ENCODE measurements at regions not wholly inside any gene's neighbourhood (a gene's known extent, or its start where the extent isn't known, plus 50 kb on each side); places are given as distances from the start of the nearest gene placed in this dataset.
"Not testable (repeated sequence)": the region's sequence is repeated elsewhere in the genome, so short reads cannot be mapped to it uniquely, and the experiment has no call there.

GRCh38 chr6:14396826-14397517 is 279.4 kb downstream of the CD83 start:
- H3K4me3 ChIP-seq = peak overlapping the region; percentile 1; the same call in 1 of the 2 replicates
- H3K27me3 ChIP-seq = no peaks in the 10 kb centered on the region
- DNase-seq = peak; percentile 82
- H3K9me3 ChIP-seq = no peaks in the 10 kb centered on the region
- no peaks in the 10 kb centered on the region for H3K36me3 ChIP-seq

GRCh38 chr6:14397518-14397901 is 279.9 kb downstream of the CD83 start:
- no peak for DNase-seq
- Histone ChIP-seq H3K36me3 (no peaks in the 10 kb centered on the region), H3K4me3 (no peak overlapping the region), H3K9me3 (no peaks in the 10 kb centered on the region), H3K27me3 (no peaks in the 10 kb centered on the region)

GRCh38 chr6:14398953-14399352 is 281.4 kb downstream of the CD83 start:
- DNase-seq = no peak
- Histone ChIP-seq H3K4me3 (no peak overlapping the region), H3K36me3 (no peaks in the 10 kb centered on the region), H3K9me3 (no peaks in the 10 kb centered on the region), H3K27me3 (no peaks in the 10 kb centered on the region)

- Histone ChIP-seq H3K9me3 (no peaks in the 10 kb centered on the region), H3K27me3 (no peaks in the 10 kb centered on the region), H3K4me3 (no peak overlapping the region), H3K36me3 (no peaks in the 10 kb centered on the region)
- no peak for DNase-seq
These were observed 282.1 kb downstream of the CD83 start for GRCh38 chr6:14399635-14400034.

- no peaks in the 10 kb centered on the region for H3K9me3 ChIP-seq
- no peaks in the 10 kb centered on the region for H3K27me3 ChIP-seq
- H3K4me3 ChIP-seq = no peak overlapping the region
These were observed 283.7 kb downstream of the CD83 start for GRCh38 chr6:14401246-14401645.

GRCh38 chr6:14406614-14407331 is 289.2 kb downstream of the CD83 start:
- DNase-seq = no peak
- Histone ChIP-seq H3K36me3 (no peaks in the 10 kb centered on the region), H3K4me3 (no peak overlapping the region), H3K27me3 (no peaks in the 10 kb centered on the region), H3K9me3 (no peaks in the 10 kb centered on the region)

More at GRCh38 chr6:14401246-14401645, 283.7 kb downstream of the CD83 start:
- DNase-seq = no peak
- no peaks in the 10 kb centered on the region for H3K36me3 ChIP-seq

- no peaks in the 10 kb centered on the region for H3K36me3 ChIP-seq
These were observed 290.9 kb downstream of the CD83 start for GRCh38 chr6:14408446-14408845.

GRCh38 chr6:14412026-14412425 is 294.5 kb downstream of the CD83 start:
- H3K27me3 ChIP-seq = no peaks in the 10 kb centered on the region
- H3K9me3 ChIP-seq = no peaks in the 10 kb centered on the region
- DNase-seq = no peak
- H3K36me3 ChIP-seq = no peaks in the 10 kb centered on the region
- H3K4me3 ChIP-seq = no peak overlapping the region

More at GRCh38 chr6:14408446-14408845, 290.9 kb downstream of the CD83 start:
- H3K27me3 ChIP-seq = no peaks in the 10 kb centered on the region
- H3K4me3 ChIP-seq = no peak overlapping the region
- no peaks in the 10 kb centered on the region for H3K9me3 ChIP-seq
- DNase-seq = no peak

- Histone ChIP-seq H3K27me3 (no peaks in the 10 kb centered on the region), H3K4me3 (no peak overlapping the region), H3K9me3 (no peaks in the 10 kb centered on the region), H3K36me3 (no peaks in the 10 kb centered on the region)
- no peak for DNase-seq
These were observed 297.9 kb downstream of the CD83 start for GRCh38 chr6:14415452-14415851.

GRCh38 chr6:14417377-14417776 is 299.8 kb downstream of the CD83 start:
- no peaks in the 10 kb centered on the region for H3K36me3 ChIP-seq
- no peak for DNase-seq
- H3K27me3 ChIP-seq = no peaks in the 10 kb centered on the region
- H3K9me3 ChIP-seq = no peaks in the 10 kb centered on the region
- H3K4me3 ChIP-seq = no peak overlapping the region

- not testable (repeated sequence) for H3K36me3 ChIP-seq, H3K9me3 ChIP-seq, H3K4me3 ChIP-seq, DNase-seq, H3K27me3 ChIP-seq
These were observed 301.7 kb downstream of the CD83 start for GRCh38 chr6:14419224-14419623.

GRCh38 chr6:14422061-14422460 is 304.5 kb downstream of the CD83 start:
- H3K36me3 ChIP-seq = no peaks in the 10 kb centered on the region
- DNase-seq = no peak

GRCh38 chr6:14422917-14423316 is 305.3 kb downstream of the CD83 start:
- no peaks in the 10 kb centered on the region for H3K9me3 ChIP-seq
- no peaks in the 10 kb centered on the region; the same call in 1 of the 2 replicates for H3K27me3 ChIP-seq
- no peaks in the 10 kb centered on the region for H3K36me3 ChIP-seq
- no peak for DNase-seq
- no peak overlapping the region for H3K4me3 ChIP-seq

More at GRCh38 chr6:14422061-14422460, 304.5 kb downstream of the CD83 start:
- no peaks in the 10 kb centered on the region for H3K9me3 ChIP-seq
- no peak overlapping the region for H3K4me3 ChIP-seq
- H3K27me3 ChIP-seq = no peaks in the 10 kb centered on the region; the same call in 1 of the 2 replicates

- no peak for DNase-seq
- H3K4me3 ChIP-seq = no peak overlapping the region
- no peaks in the 10 kb centered on the region for H3K9me3 ChIP-seq
These were observed 305.8 kb downstream of the CD83 start for GRCh38 chr6:14423330-14423729.

GRCh38 chr6:14423955-14424354 is 306.4 kb downstream of the CD83 start:
- Histone ChIP-seq H3K4me3 (no peak overlapping the region), H3K27me3 (no peaks in the 10 kb centered on the region; the same call in 1 of the 2 replicates), H3K9me3 (no peaks in the 10 kb centered on the region), H3K36me3 (no peaks in the 10 kb centered on the region)
- DNase-seq = no peak

More at GRCh38 chr6:14423330-14423729, 305.8 kb downstream of the CD83 start:
- H3K36me3 ChIP-seq = no peaks in the 10 kb centered on the region
- H3K27me3 ChIP-seq = no peaks in the 10 kb centered on the region; the same call in 1 of the 2 replicates

GRCh38 chr6:14425805-14426204 is 308.2 kb downstream of the CD83 start:
- Histone ChIP-seq H3K4me3 (no peak overlapping the region), H3K36me3 (no peaks in the 10 kb centered on the region), H3K9me3 (no peaks in the 10 kb centered on the region), H3K27me3 (no peaks in the 10 kb centered on the region; the same call in 1 of the 2 replicates)
- DNase-seq = no peak

GRCh38 chr6:14426281-14426680 is 308.7 kb downstream of the CD83 start:
- DNase-seq = no peak
- H3K4me3 ChIP-seq = no peak overlapping the region
- no peaks in the 10 kb centered on the region for H3K9me3 ChIP-seq
- no peaks in the 10 kb centered on the region; the same call in 1 of the 2 replicates for H3K27me3 ChIP-seq
- H3K36me3 ChIP-seq = no peaks in the 10 kb centered on the region

- no peak overlapping the region for H3K4me3 ChIP-seq
- no peaks in the 10 kb centered on the region for H3K9me3 ChIP-seq
- no peak for DNase-seq
- no peaks in the 10 kb centered on the region for H3K36me3 ChIP-seq
- no peaks in the 10 kb centered on the region; the same call in 1 of the 2 replicates for H3K27me3 ChIP-seq
These were observed 310.7 kb downstream of the CD83 start for GRCh38 chr6:14428269-14428668.
